Omental fat pad (tissue), 3 donors: ENCODE measurements at regions not wholly inside any gene's neighbourhood (a gene's known extent, or its start where the extent isn't known, plus 50 kb on each side); places are given as distances from the start of the nearest gene placed in this dataset.

ENCODE experiments used
- ATAC-seq: fragments of 150-250 bp; one replicate; pipeline ENCODE4 v1.9.1; 2016; ENCODE audit warnings: mild to moderate bottlenecking, moderate library complexity; ENCODE audit not compliant: low FRiP score
- DNase-seq: peaks from one replicate; pipeline ENCODE4 v3.0.0-alpha.2; 2019; ENCODE audit warnings: low spot score
- TF ChIP-seq, protein P1 (sequence below), 3 donors: fragments of 450-650 bp; IDR thresholded peaks; one replicate each; pipeline ENCODE4 v1.5.1; 2016 to 2017; ENCODE audit warnings: antibody characterized with exemption in 3 of 3, mild to moderate bottlenecking in 3 of 3, moderate library complexity in 2 of 3

DNA sequence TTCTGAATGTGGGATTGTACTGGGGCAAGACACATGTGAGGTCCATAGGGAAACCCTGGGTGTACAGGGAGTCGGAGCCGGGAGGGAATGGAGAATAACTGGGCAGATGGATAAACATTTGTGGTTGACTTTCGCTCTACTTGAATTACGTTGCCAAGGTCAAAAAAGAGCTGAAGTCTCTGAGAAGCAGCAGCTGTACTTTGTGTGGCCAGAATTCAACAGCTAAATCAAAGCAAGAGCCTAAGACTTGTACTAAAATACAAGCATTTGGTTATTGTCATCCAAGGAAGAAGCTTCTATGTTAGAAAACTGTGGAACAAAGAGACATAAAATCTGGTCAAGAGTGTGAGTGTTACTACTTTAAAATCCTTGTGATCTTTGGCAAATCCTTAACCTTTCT lies 457.2 kb downstream of the ARL4A start:
- no peak for ATAC-seq

DNA sequence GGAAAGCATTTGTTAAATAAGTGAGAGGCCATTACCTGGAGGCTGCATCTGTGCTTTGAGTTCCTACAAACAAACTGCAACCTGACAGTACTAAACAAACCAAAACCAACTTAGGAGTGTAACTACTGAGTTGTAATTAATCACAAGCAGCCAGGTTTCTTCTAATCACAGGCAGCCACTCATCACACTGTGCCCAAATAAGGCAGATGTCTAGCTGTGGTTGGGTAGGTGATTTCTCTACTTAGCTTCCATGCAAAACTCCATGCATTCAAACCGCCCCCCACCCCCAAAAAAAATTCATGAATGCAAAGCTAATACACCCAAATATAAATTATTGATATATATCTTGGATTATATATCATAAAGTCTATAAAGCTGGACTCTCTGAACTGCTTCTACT lies 461.1 kb downstream of the ARL4A start:
- TF ChIP-seq, protein P1, sequence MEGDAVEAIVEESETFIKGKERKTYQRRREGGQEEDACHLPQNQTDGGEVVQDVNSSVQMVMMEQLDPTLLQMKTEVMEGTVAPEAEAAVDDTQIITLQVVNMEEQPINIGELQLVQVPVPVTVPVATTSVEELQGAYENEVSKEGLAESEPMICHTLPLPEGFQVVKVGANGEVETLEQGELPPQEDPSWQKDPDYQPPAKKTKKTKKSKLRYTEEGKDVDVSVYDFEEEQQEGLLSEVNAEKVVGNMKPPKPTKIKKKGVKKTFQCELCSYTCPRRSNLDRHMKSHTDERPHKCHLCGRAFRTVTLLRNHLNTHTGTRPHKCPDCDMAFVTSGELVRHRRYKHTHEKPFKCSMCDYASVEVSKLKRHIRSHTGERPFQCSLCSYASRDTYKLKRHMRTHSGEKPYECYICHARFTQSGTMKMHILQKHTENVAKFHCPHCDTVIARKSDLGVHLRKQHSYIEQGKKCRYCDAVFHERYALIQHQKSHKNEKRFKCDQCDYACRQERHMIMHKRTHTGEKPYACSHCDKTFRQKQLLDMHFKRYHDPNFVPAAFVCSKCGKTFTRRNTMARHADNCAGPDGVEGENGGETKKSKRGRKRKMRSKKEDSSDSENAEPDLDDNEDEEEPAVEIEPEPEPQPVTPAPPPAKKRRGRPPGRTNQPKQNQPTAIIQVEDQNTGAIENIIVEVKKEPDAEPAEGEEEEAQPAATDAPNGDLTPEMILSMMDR (IDR thresholded peaks at IDR 0.05): no peak
- DNase-seq (no peak), ATAC-seq (no peak)

More for the DNA sequence above, 457.2 kb downstream of the ARL4A start:
- TF ChIP-seq, protein P1 (IDR thresholded peaks at IDR 0.05): no peak
- no peak for DNase-seq

DNA sequence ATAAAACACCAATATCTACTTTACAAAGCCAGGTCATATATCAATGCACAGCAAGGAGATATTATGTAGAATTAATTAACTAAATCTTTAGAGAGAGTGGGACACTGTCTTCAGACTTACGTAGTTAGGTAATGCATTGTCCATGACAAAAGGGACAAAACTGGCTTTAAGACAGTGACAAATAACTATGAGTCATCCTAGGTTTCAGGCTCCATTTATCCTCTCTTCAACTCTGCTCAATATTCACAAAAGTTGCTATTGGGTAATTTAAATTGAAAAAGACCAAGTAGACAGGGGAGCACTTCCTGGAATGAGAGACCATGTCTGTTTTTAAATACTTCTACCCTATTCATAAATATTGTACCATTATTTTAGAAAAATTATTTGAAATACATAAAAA lies 464.5 kb downstream of the ARL4A start:
- no peak for DNase-seq
- no peak for ATAC-seq
- TF ChIP-seq, protein P1 (IDR thresholded peaks at IDR 0.05): no peak

DNA sequence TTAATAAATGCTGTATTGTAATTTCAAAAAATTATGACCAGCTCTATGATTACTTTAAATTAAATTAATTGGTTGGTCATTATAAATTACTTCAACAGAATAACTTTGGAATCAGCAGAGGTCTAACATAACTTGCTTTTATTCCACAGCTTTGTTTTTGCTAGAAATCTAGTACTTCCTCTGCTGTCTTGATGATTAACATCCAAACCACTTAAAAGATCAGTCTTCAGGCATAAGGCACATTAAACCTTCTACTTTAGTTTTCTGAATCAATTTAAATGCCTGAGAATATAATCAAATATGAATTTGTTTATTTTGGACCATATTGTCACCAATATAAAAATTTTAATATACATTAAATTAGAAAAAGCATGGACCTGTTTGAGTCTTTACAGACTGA lies 465.3 kb downstream of the ARL4A start:
- ATAC-seq (no peak), DNase-seq (no peak)
- TF ChIP-seq, protein P1 (IDR thresholded peaks at IDR 0.05): no peak

DNA sequence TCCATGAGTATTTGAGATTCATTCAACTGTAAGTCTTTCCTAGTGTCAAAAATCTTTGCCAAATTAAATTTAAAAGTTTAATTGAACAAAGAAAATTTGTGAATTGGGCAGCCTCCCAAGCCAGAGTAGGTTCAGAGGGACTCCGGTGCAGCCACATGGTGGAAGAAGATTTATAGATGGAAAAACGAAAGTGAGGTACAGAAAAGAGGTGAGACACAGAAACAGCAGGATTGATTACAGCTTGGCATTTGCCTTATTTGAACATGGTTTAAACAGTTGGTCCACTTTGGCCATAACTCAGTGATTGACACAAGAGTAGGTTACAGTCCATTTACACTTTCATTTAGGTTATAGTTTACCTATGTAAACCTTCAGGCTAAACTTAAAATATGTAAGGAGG lies 465.8 kb downstream of the ARL4A start:
- TF ChIP-seq, protein P1 (IDR thresholded peaks at IDR 0.05): no peak
- no peak for DNase-seq
- ATAC-seq: no peak

DNA sequence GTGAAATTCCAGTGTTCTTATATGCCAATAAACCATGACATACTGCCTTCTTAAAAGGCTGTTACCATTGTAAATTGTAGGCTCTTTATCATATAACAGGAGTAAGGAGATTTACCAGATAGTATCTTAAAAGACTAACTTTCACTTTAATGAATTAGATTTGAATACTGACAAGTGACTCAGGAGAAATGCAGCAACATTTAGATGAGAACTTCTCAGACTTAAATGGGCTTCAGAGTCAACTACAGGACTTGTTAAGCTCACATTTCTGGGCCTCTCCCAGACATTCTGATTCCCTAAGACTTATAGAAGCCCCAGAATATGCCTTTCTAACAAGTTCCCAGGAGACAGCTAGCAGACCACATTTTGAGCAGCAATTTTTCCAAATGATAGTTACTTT lies 466.3 kb downstream of the ARL4A start:
- DNase-seq (no peak), ATAC-seq (no peak)
- TF ChIP-seq, protein P1 (IDR thresholded peaks at IDR 0.05): no peak

DNA sequence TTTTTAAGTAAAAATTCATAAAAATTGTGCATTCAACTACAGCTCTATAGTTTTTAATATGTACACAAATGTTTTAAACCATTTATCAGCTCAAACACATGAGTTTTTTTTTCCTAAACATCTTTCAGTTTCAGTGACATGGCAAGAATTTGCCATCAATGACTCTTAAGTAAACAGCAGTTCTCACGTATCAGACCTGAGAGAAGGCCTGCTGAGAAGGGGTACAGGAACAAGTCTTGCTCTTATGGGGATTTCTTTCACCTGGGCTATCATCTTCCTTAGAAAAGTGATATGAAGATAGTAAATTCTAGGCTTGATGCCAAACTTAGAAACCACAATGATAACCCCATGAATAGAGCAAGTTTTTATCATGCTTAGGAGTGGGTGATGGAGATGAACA lies 467.8 kb downstream of the ARL4A start:
- TF ChIP-seq, protein P1 (IDR thresholded peaks at IDR 0.05): no peak
- ATAC-seq: no peak
- DNase-seq: no peak
